ENCODE measurements at regions not wholly inside any gene's neighbourhood (a gene's known extent, or its start where the extent isn't known, plus 50 kb on each side); places are given as distances from the start of the nearest gene placed in this dataset.

DNA sequence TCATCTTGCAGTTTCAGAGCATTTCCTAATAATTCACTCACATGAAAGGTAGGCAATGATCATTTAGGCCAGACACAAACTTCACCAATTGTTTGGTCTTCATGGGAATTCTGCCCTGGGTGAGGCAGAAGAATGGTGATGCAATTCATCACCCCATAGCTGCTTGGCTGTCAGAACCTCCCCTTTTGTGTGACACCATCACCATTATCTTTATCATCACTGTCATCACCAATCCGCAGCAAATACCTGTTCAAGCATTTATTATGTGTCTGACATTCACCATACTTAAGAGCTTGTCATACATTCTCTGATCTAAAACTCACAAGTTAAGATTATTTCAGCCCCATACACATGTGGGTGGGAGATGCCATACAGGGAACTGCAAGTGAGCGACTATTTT, 799.5 kb upstream of the LRRN3 start:
- Histone ChIP-seq H3K4me1 (ENCODE audit: control insufficient read depth, extremely low read depth, insufficient read depth, low read length) (no peaks in the 10 kb centered on the region), H3K9ac (ENCODE audit: insufficient read depth, low read length) (no peak overlapping the region), H3K79me2 (ENCODE audit: control insufficient read depth, insufficient read depth, low read length) (no peaks in the 10 kb centered on the region), H3K36me3 (ENCODE audit: control insufficient read depth, insufficient read depth, low read length) (no peaks in the 10 kb centered on the region), H3K4me3 (replicated peaks in 1 of 4; ENCODE audit: control extremely low read depth in 1 of 4, insufficient read depth in 1 of 4, low read depth in 3 of 4, low read length in 4 of 4) (no peak overlapping the region), H2AFZ (ENCODE audit: low read length) (no peak overlapping the region), H4K20me1 (ENCODE audit: control insufficient read depth, extremely low read depth, insufficient read depth, low read length) (no peaks in the 10 kb centered on the region), H3K4me2 (ENCODE audit: extremely low read depth, insufficient read depth, low read length) (no peak overlapping the region), H3K27me3 (ENCODE audit: control insufficient read depth, insufficient read depth, low read length) (no peaks in the 10 kb centered on the region), H3K9me3 (ENCODE audit: control insufficient read depth, insufficient read depth, low read depth, low read length) (no peaks in the 10 kb centered on the region), H3K27ac (ENCODE audit: insufficient read depth, low read length) (no peak overlapping the region)
- no peak for DNase-seq (ENCODE audit: low read depth in 2 of 2)
- TF ChIP-seq, protein P1, sequence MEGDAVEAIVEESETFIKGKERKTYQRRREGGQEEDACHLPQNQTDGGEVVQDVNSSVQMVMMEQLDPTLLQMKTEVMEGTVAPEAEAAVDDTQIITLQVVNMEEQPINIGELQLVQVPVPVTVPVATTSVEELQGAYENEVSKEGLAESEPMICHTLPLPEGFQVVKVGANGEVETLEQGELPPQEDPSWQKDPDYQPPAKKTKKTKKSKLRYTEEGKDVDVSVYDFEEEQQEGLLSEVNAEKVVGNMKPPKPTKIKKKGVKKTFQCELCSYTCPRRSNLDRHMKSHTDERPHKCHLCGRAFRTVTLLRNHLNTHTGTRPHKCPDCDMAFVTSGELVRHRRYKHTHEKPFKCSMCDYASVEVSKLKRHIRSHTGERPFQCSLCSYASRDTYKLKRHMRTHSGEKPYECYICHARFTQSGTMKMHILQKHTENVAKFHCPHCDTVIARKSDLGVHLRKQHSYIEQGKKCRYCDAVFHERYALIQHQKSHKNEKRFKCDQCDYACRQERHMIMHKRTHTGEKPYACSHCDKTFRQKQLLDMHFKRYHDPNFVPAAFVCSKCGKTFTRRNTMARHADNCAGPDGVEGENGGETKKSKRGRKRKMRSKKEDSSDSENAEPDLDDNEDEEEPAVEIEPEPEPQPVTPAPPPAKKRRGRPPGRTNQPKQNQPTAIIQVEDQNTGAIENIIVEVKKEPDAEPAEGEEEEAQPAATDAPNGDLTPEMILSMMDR (conservative IDR thresholded peaks at IDR 0.05 in 1 of 2, IDR thresholded peaks at IDR 0.05 in 1 of 2; ENCODE audit: low read depth in 1 of 2, low read length in 2 of 2): no peak
- TF ChIP-seq EZH2 (IDR thresholded peaks at IDR 0.05; ENCODE audit: low read length, missing control alignments): no peak

DNA sequence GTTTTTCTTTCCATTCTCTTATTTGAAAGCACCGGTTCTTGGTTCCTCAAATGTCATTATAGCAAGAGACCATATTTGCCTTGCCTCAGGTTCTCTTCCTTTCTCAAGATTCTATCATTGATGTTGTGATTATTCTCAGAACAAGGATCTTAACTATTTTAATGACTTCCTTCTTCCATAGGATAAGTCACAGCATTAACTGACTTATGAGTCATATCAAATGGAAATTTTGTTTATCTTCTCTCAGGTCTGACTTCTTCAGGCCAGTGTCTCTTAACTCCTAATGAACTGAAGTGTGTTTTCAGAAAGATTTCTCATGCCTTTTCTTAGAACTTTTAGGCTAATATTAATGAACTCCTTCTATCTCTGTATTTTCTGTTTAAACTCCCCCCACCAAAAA, 794.6 kb upstream of the LRRN3 start:
- H3K4me2 ChIP-seq (ENCODE audit: extremely low read depth, insufficient read depth, low read length): no peak overlapping the region
- H3K27me3 ChIP-seq (ENCODE audit: control insufficient read depth, insufficient read depth, low read length): no peaks in the 10 kb centered on the region
- H3K9ac ChIP-seq (ENCODE audit: insufficient read depth, low read length): no peak overlapping the region
- no peak overlapping the region for H2AFZ ChIP-seq (ENCODE audit: low read length)
- H3K9me3 ChIP-seq (ENCODE audit: control insufficient read depth, insufficient read depth, low read depth, low read length): no peaks in the 10 kb centered on the region
- H3K79me2 ChIP-seq (ENCODE audit: control insufficient read depth, insufficient read depth, low read length): no peaks in the 10 kb centered on the region
- DNase-seq (ENCODE audit: low read depth in 2 of 2): no peak
- H3K4me3 ChIP-seq (replicated peaks in 1 of 4; ENCODE audit: control extremely low read depth in 1 of 4, insufficient read depth in 1 of 4, low read depth in 3 of 4, low read length in 4 of 4): no peak overlapping the region
- H3K4me1 ChIP-seq (ENCODE audit: control insufficient read depth, extremely low read depth, insufficient read depth, low read length): no peaks in the 10 kb centered on the region
- H4K20me1 ChIP-seq (ENCODE audit: control insufficient read depth, extremely low read depth, insufficient read depth, low read length): no peaks in the 10 kb centered on the region
- H3K27ac ChIP-seq (ENCODE audit: insufficient read depth, low read length): no peak overlapping the region
- TF ChIP-seq EZH2 (IDR thresholded peaks at IDR 0.05; ENCODE audit: low read length, missing control alignments): no peak
- TF ChIP-seq, protein P1 (conservative IDR thresholded peaks at IDR 0.05 in 1 of 2, IDR thresholded peaks at IDR 0.05 in 1 of 2; ENCODE audit: low read depth in 1 of 2, low read length in 2 of 2): no peak
- no peaks in the 10 kb centered on the region for H3K36me3 ChIP-seq (ENCODE audit: control insufficient read depth, insufficient read depth, low read length)

DNA sequence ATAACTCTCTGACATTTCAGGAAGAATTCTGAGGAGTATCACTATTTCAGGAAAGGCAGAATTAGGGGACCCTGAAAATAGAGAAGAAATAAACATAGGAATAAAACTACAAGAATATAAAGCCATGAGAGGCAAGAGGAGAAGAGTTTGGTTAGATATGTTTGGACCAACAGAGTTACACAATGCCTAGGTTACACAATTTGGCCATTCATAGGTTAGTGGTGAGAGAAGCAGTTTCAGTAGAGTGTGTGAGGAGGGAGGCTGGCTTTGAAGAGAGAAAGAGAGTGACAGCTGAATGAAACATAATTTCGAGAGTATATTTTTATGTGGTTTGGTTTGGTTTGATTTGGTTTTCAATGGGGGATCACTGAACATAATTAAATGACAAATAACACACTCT, 783.2 kb upstream of the LRRN3 start:
- TF ChIP-seq, protein P1 (conservative IDR thresholded peaks at IDR 0.05 in 1 of 2, IDR thresholded peaks at IDR 0.05 in 1 of 2; ENCODE audit: low read depth in 1 of 2, low read length in 2 of 2): no peak
- TF ChIP-seq EZH2 (IDR thresholded peaks at IDR 0.05; ENCODE audit: low read length, missing control alignments): no peak
- peak in 1 of 2 donors; percentile 30 for DNase-seq (ENCODE audit: low read depth in 2 of 2)
- no peak overlapping the region for H3K9ac ChIP-seq (ENCODE audit: insufficient read depth, low read length)
- H4K20me1 ChIP-seq (ENCODE audit: control insufficient read depth, extremely low read depth, insufficient read depth, low read length): no peaks in the 10 kb centered on the region
- no peaks in the 10 kb centered on the region for H3K79me2 ChIP-seq (ENCODE audit: control insufficient read depth, insufficient read depth, low read length)
- no peaks in the 10 kb centered on the region for H3K4me1 ChIP-seq (ENCODE audit: control insufficient read depth, extremely low read depth, insufficient read depth, low read length)
- H3K4me3 ChIP-seq (replicated peaks in 1 of 4; ENCODE audit: control extremely low read depth in 1 of 4, insufficient read depth in 1 of 4, low read depth in 3 of 4, low read length in 4 of 4): no peak overlapping the region
- no peaks in the 10 kb centered on the region for H3K27me3 ChIP-seq (ENCODE audit: control insufficient read depth, insufficient read depth, low read length)
- no peak overlapping the region for H3K4me2 ChIP-seq (ENCODE audit: extremely low read depth, insufficient read depth, low read length)
- no peak overlapping the region for H2AFZ ChIP-seq (ENCODE audit: low read length)
- H3K27ac ChIP-seq (ENCODE audit: insufficient read depth, low read length): no peak overlapping the region
- no peaks in the 10 kb centered on the region for H3K9me3 ChIP-seq (ENCODE audit: control insufficient read depth, insufficient read depth, low read depth, low read length)
- no peaks in the 10 kb centered on the region for H3K36me3 ChIP-seq (ENCODE audit: control insufficient read depth, insufficient read depth, low read length)

Measured in fibroblast of lung (primary cell).